ENCODE measurements at regions not wholly inside any gene's neighbourhood (a gene's known extent, or its start where the extent isn't known, plus 50 kb on each side); places are given as distances from the start of the nearest gene placed in this dataset.

- Histone ChIP-seq H3K4me1 (ENCODE audit: low read length) (0 out of 2 replicates have a peak, but pooled peaks cover 4% of the 10 kb centered on the region), H3K9me3 (ENCODE audit: insufficient read depth, low read length) (no peaks in the 10 kb centered on the region)
Measured at GRCh38 chr1:187490266-187490665, 661.5 kb downstream of the PLA2G4A start.

GRCh38 chr1:187491082-187491720 lies 662.5 kb downstream of the PLA2G4A start:
- no peaks in the 10 kb centered on the region for H3K36me3 ChIP-seq (replicated peaks; ENCODE audit: low read depth, low read length)
- no peak overlapping the region for H3K4me3 ChIP-seq (ENCODE audit: low read length)
- no peaks in the 10 kb centered on the region for H3K79me2 ChIP-seq (ENCODE audit: low read length)
- no peaks in the 10 kb centered on the region for H3K27me3 ChIP-seq (ENCODE audit: low read depth, low read length)
- H3K9me3 ChIP-seq (ENCODE audit: insufficient read depth, low read length) = no peaks in the 10 kb centered on the region
- no peak overlapping the region for H3K9ac ChIP-seq (ENCODE audit: low read length)
- no peak overlapping the region for H3K27ac ChIP-seq (ENCODE audit: low read length)
- no peak overlapping the region for H2AFZ ChIP-seq (ENCODE audit: low read depth, low read length)
- no peaks in the 10 kb centered on the region for H4K20me1 ChIP-seq (ENCODE audit: insufficient read depth, low read length)
- TF ChIP-seq EZH2phosphoT487 (IDR thresholded peaks at IDR 0.05; ENCODE audit: low read depth) (no peak), CTCF (IDR thresholded peaks at IDR 0.05; ENCODE audit: low read depth, low read length) (no peak)
- no peak overlapping the region for H3K4me2 ChIP-seq (ENCODE audit: low read length)
- H3K4me1 ChIP-seq (ENCODE audit: low read length) = 0 out of 2 replicates have a peak, but pooled peaks cover 4% of the 10 kb centered on the region

More at GRCh38 chr1:187490266-187490665, 661.5 kb downstream of the PLA2G4A start:
- Histone ChIP-seq H3K36me3 (replicated peaks; ENCODE audit: low read depth, low read length) (no peaks in the 10 kb centered on the region), H2AFZ (ENCODE audit: low read depth, low read length) (no peak overlapping the region), H3K27ac (ENCODE audit: low read length) (no peak overlapping the region), H3K79me2 (ENCODE audit: low read length) (no peaks in the 10 kb centered on the region), H3K9ac (ENCODE audit: low read length) (no peak overlapping the region), H3K27me3 (ENCODE audit: low read depth, low read length) (no peaks in the 10 kb centered on the region), H4K20me1 (ENCODE audit: insufficient read depth, low read length) (no peaks in the 10 kb centered on the region), H3K4me2 (ENCODE audit: low read length) (no peak overlapping the region), H3K4me3 (ENCODE audit: low read length) (no peak overlapping the region)
- TF ChIP-seq EZH2phosphoT487 (IDR thresholded peaks at IDR 0.05; ENCODE audit: low read depth) (no peak), CTCF (IDR thresholded peaks at IDR 0.05; ENCODE audit: low read depth, low read length) (no peak)

GRCh38 chr1:187498028-187498427 lies 669.3 kb downstream of the PLA2G4A start:
- no peaks in the 10 kb centered on the region for H3K79me2 ChIP-seq (ENCODE audit: low read length)
- H4K20me1 ChIP-seq (ENCODE audit: insufficient read depth, low read length) = no peaks in the 10 kb centered on the region
- no peak overlapping the region for H3K9ac ChIP-seq (ENCODE audit: low read length)
- H3K27me3 ChIP-seq (ENCODE audit: low read depth, low read length) = no peaks in the 10 kb centered on the region
- no peak overlapping the region for H3K27ac ChIP-seq (ENCODE audit: low read length)
- no peaks in the 10 kb centered on the region for H3K36me3 ChIP-seq (replicated peaks; ENCODE audit: low read depth, low read length)
- H2AFZ ChIP-seq (ENCODE audit: low read depth, low read length) = no peak overlapping the region
- no peak overlapping the region for H3K4me3 ChIP-seq (ENCODE audit: low read length)
- TF ChIP-seq CTCF (IDR thresholded peaks at IDR 0.05; ENCODE audit: low read depth, low read length) = no peak
- no peaks in the 10 kb centered on the region for H3K4me1 ChIP-seq (ENCODE audit: low read length)
- no peak overlapping the region for H3K4me2 ChIP-seq (ENCODE audit: low read length)
- H3K9me3 ChIP-seq (ENCODE audit: insufficient read depth, low read length) = no peaks in the 10 kb centered on the region

- H2AFZ ChIP-seq (ENCODE audit: low read depth, low read length) = no peak overlapping the region
Measured at GRCh38 chr1:187504779-187505178, 676.0 kb downstream of the PLA2G4A start.

More at GRCh38 chr1:187504779-187505178, 676.0 kb downstream of the PLA2G4A start:
- TF ChIP-seq CTCF (IDR thresholded peaks at IDR 0.05; ENCODE audit: low read depth, low read length) (no peak), EZH2phosphoT487 (IDR thresholded peaks at IDR 0.05; ENCODE audit: low read depth) (no peak)
- H3K27ac ChIP-seq (ENCODE audit: low read length) = no peak overlapping the region
- H4K20me1 ChIP-seq (ENCODE audit: insufficient read depth, low read length) = no peaks in the 10 kb centered on the region
- H3K4me3 ChIP-seq (ENCODE audit: low read length) = no peak overlapping the region
- no peaks in the 10 kb centered on the region for H3K4me1 ChIP-seq (ENCODE audit: low read length)
- peaks cover 4% of the 10 kb centered on the region; the same call in 1 of the 2 replicates for H3K9me3 ChIP-seq (ENCODE audit: insufficient read depth, low read length)
- no peaks in the 10 kb centered on the region for H3K79me2 ChIP-seq (ENCODE audit: low read length)
- no peak overlapping the region for H3K9ac ChIP-seq (ENCODE audit: low read length)
- H3K36me3 ChIP-seq (replicated peaks; ENCODE audit: low read depth, low read length) = no peaks in the 10 kb centered on the region
- no peak overlapping the region for H3K4me2 ChIP-seq (ENCODE audit: low read length)
- H3K27me3 ChIP-seq (ENCODE audit: low read depth, low read length) = no peaks in the 10 kb centered on the region

Data from OCI-LY3 (cell line).